WTC11 (cell line): ENCODE measurements at regions not wholly inside any gene's neighbourhood (a gene's known extent, or its start where the extent isn't known, plus 50 kb on each side); places are given as distances from the start of the nearest gene placed in this dataset.
A peak's percentile ranks its signal among the peaks of the same experiment; 100 is the strongest.

Experiments
- ATAC-seq: fragments of 200-7000 bp; cut with Tn5 transposase; 2 replicates; pipeline ENCODE4 v1.10.0; 2021; ENCODE audit warnings: mild to moderate bottlenecking, moderate library complexity
- CTCF ChIA-PET: fragments of 300-600 bp; sonication (Branson Sonifier 250); formaldehyde crosslinking; loops from one replicate; lab custom pipeline; 2021; ENCODE audit warnings: antibody characterized with exemption; lab: Charles Lee
- POLR2A ChIA-PET: fragments of 350-600 bp; sonication (Branson Sonifier 250); formaldehyde crosslinking; loops from one replicate; lab custom pipeline; 2021; ENCODE audit warnings: antibody characterized with exemption; lab: Charles Lee
- DNase-seq: peaks from one replicate; pipeline ENCODE4 v3.0.0; 2021; ENCODE audit warnings: low spot score
- H3K27ac Mint-ChIP-seq: 2 replicates; pipeline ENCODE4 v1.8.0; 2021; ENCODE audit warnings: mixed read lengths
- H3K27me3 Mint-ChIP-seq: 2 replicates; pipeline ENCODE4 v1.8.0; 2021; ENCODE audit warnings: low read depth, mild to moderate bottlenecking, moderate library complexity, mixed read lengths
- H3K36me3 Mint-ChIP-seq: 2 replicates; pipeline ENCODE4 v1.8.0; 2021; ENCODE audit warnings: mixed read lengths
- H3K4me1 Mint-ChIP-seq: 2 replicates; pipeline ENCODE4 v1.8.0; 2022; ENCODE audit warnings: mixed read lengths
- H3K4me3 Mint-ChIP-seq: 2 replicates; pipeline ENCODE4 v1.8.0; 2021; ENCODE audit warnings: mild to moderate bottlenecking, moderate library complexity, mixed read lengths
- H3K9me3 Mint-ChIP-seq: 2 replicates; pipeline ENCODE4 v1.8.0; 2021; ENCODE audit warnings: mixed read lengths
- AR ChIP-seq: fragments of 250-450 bp; sonication (Bioruptor Pico); IDR thresholded peaks from 2 replicates; pipeline ENCODE4 v1.9.0; 2021; ENCODE audit warnings: mild to moderate bottlenecking
- CREM ChIP-seq: sonication (generic); formaldehyde crosslinking; IDR thresholded peaks from 2 replicates; pipeline ENCODE4 v1.8.1; 2022; ENCODE audit warnings: mild to moderate bottlenecking, missing genetic modification reagents, moderate library complexity
- ELF4 ChIP-seq: sonication (generic); formaldehyde crosslinking; IDR thresholded peaks from 2 replicates; pipeline ENCODE4 v1.8.1; 2022; ENCODE audit warnings: low read depth, mild to moderate bottlenecking, moderate library complexity, missing genetic modification reagents
- EMX1 ChIP-seq: fragments of 250-450 bp; sonication (Bioruptor Pico); IDR thresholded peaks from 2 replicates; pipeline ENCODE4 v1.8.0; 2021; ENCODE audit warnings: mild to moderate bottlenecking
- ESRRA ChIP-seq: sonication (generic); formaldehyde crosslinking; IDR thresholded peaks from 2 replicates; pipeline ENCODE4 v1.8.1; 2022; ENCODE audit warnings: mild to moderate bottlenecking, missing genetic modification reagents, borderline replicate concordance
- HMGA2 ChIP-seq: fragments of 250-450 bp; sonication (Bioruptor Pico); IDR thresholded peaks from 2 replicates; pipeline ENCODE4 v1.4.0; 2021; ENCODE audit warnings: mild to moderate bottlenecking, moderate library complexity
- HMGXB4 ChIP-seq: sonication (generic); formaldehyde crosslinking; IDR thresholded peaks from 2 replicates; pipeline ENCODE4 v1.8.1; 2023; ENCODE audit warnings: mild to moderate bottlenecking, moderate library complexity, missing genetic modification reagents
- KAT7 ChIP-seq: sonication (generic); formaldehyde crosslinking; IDR thresholded peaks from 2 replicates; pipeline ENCODE4 v1.8.1; 2023; ENCODE audit warnings: missing genetic modification reagents, mild to moderate bottlenecking, borderline replicate concordance
- MAX ChIP-seq: sonication (generic); formaldehyde crosslinking; IDR thresholded peaks from 2 replicates; pipeline ENCODE4 v1.8.0; 2022; ENCODE audit warnings: mild to moderate bottlenecking, missing genetic modification reagents
- MXD4 ChIP-seq: fragments of 250-450 bp; sonication (Bioruptor Pico); IDR thresholded peaks from 2 replicates; pipeline ENCODE4 v1.8.0; 2021; ENCODE audit warnings: mild to moderate bottlenecking, moderate library complexity, borderline replicate concordance
- RELA ChIP-seq: sonication (generic); formaldehyde crosslinking; IDR thresholded peaks from 2 replicates; pipeline ENCODE4 v1.8.1; 2022; ENCODE audit warnings: missing genetic modification reagents, mild to moderate bottlenecking, borderline replicate concordance
- RORB ChIP-seq: fragments of 250-450 bp; sonication (Bioruptor Pico); IDR thresholded peaks from 2 replicates; pipeline ENCODE4 v1.9.0; 2021; ENCODE audit warnings: mild to moderate bottlenecking
- SMAD3 ChIP-seq: sonication (generic); formaldehyde crosslinking; IDR thresholded peaks from 2 replicates; pipeline ENCODE4 v1.8.0; 2022; ENCODE audit warnings: missing genetic modification reagents, mild to moderate bottlenecking, borderline replicate concordance
- TP53 ChIP-seq: sonication (generic); formaldehyde crosslinking; IDR thresholded peaks from 2 replicates; pipeline ENCODE4 v1.8.1; 2023; ENCODE audit warnings: mild to moderate bottlenecking, missing genetic modification reagents
- ZNF121 ChIP-seq: sonication (generic); formaldehyde crosslinking; IDR thresholded peaks from 2 replicates; pipeline ENCODE4 v1.8.0; 2023; ENCODE audit warnings: missing genetic modification reagents
- ZNF138 ChIP-seq: sonication (generic); formaldehyde crosslinking; conservative IDR thresholded peaks from 2 replicates; pipeline ENCODE4 v1.8.1; 2022; ENCODE audit warnings: mild to moderate bottlenecking, moderate library complexity, missing genetic modification reagents
- ZNF416 ChIP-seq: fragments of 250-450 bp; sonication (Bioruptor Pico); IDR thresholded peaks from 2 replicates; pipeline ENCODE4 v1.9.0; 2021; ENCODE audit warnings: mild to moderate bottlenecking, inconsistent platforms
- TF ChIP-seq, protein P1 (sequence below): fragments of 250-450 bp; sonication (Bioruptor Pico); IDR thresholded peaks from 2 replicates; pipeline ENCODE4 v1.8.0; 2021; ENCODE audit warnings: mild to moderate bottlenecking
- TF ChIP-seq, protein P2 (sequence below): sonication (generic); formaldehyde crosslinking; IDR thresholded peaks from 2 replicates; pipeline ENCODE4 v1.8.1; 2022; ENCODE audit warnings: missing genetic modification reagents, borderline replicate concordance
- TF ChIP-seq, protein P3 (sequence below): fragments of 250-450 bp; sonication (Bioruptor Pico); IDR thresholded peaks from 2 replicates; pipeline ENCODE4 v1.9.0; 2021; ENCODE audit warnings: moderate library complexity, mild to moderate bottlenecking, inconsistent platforms, borderline replicate concordance
- TF ChIP-seq, protein P4 (sequence below): sonication (generic); formaldehyde crosslinking; IDR thresholded peaks from 2 replicates; pipeline ENCODE4 v1.8.1; 2023; ENCODE audit warnings: mild to moderate bottlenecking, missing genetic modification reagents

DNA sequence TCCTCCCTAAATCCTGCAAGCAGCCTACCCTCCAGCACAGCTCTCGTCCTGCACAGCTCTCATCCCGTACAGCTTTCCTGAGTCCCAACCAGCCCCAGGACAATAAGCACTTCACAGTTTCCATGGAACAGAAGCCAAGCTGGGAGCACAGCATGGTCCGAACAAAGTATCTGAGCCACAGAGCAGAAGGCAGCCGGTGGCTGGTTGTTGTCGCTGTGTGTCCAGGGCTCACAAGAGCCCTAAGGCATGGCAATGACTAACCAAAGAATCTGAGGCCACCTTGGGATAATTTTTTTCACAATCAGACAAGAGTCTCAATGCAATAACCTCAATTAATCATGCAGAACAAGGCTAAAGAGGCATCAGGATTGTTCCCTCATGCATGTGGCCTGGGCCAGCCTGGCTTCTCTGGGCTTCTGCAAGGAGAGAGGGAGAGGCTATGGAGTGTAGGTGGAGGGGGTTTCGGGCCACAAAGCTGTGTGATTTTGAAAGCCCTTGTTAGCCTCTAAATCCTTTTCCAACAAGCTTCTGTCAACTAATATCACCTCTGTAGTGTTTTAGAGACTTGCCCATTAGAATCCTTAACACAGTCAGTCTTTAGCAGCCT is 323.4 kb downstream of the PIK3R1 start:
- Mint-ChIP-seq H3K4me3 (no peak overlapping the region), H3K27me3 (no peaks in the 10 kb centered on the region), H3K9me3 (0 out of 2 replicates have a peak, but pooled peaks cover 3% of the 10 kb centered on the region), H3K27ac (no peak overlapping the region), H3K4me1 (peaks cover 54% of the 10 kb centered on the region), H3K36me3 (no peaks in the 10 kb centered on the region)
- ChIA-PET POLR2A (no interaction called here), CTCF (no interaction called here)
- DNase-seq (no peak), ATAC-seq (no peak)
- no peak for TF ChIP-seq EMX1
- no peak for TF ChIP-seq MXD4 (CRISPR knock-in tag)
- TF ChIP-seq MAX: no peak
- TF ChIP-seq RELA: no peak
- TF ChIP-seq, protein P1, sequence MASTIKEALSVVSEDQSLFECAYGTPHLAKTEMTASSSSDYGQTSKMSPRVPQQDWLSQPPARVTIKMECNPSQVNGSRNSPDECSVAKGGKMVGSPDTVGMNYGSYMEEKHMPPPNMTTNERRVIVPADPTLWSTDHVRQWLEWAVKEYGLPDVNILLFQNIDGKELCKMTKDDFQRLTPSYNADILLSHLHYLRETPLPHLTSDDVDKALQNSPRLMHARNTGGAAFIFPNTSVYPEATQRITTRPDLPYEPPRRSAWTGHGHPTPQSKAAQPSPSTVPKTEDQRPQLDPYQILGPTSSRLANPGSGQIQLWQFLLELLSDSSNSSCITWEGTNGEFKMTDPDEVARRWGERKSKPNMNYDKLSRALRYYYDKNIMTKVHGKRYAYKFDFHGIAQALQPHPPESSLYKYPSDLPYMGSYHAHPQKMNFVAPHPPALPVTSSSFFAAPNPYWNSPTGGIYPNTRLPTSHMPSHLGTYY (CRISPR knock-in tag): no peak
- TF ChIP-seq TP53: no peak
- no peak for TF ChIP-seq SMAD3
- no peak for TF ChIP-seq RORB
- TF ChIP-seq KAT7: no peak
- TF ChIP-seq HMGA2 (CRISPR knock-in tag): no peak
- TF ChIP-seq ZNF416 (CRISPR knock-in tag): no peak
- TF ChIP-seq, protein P2, sequence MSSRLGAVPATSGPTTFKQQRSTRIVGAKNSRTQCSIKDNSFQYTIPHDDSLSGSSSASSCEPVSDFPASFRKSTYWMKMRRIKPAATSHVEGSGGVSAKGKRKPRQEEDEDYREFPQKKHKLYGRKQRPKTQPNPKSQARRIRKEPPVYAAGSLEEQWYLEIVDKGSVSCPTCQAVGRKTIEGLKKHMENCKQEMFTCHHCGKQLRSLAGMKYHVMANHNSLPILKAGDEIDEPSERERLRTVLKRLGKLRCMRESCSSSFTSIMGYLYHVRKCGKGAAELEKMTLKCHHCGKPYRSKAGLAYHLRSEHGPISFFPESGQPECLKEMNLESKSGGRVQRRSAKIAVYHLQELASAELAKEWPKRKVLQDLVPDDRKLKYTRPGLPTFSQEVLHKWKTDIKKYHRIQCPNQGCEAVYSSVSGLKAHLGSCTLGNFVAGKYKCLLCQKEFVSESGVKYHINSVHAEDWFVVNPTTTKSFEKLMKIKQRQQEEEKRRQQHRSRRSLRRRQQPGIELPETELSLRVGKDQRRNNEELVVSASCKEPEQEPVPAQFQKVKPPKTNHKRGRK (CRISPR knock-in tag): no peak
- no peak for TF ChIP-seq HMGXB4 (CRISPR knock-in tag)
- no peak for TF ChIP-seq ZNF138
- TF ChIP-seq ELF4: no peak
- no peak for TF ChIP-seq AR (CRISPR knock-in tag)

DNA sequence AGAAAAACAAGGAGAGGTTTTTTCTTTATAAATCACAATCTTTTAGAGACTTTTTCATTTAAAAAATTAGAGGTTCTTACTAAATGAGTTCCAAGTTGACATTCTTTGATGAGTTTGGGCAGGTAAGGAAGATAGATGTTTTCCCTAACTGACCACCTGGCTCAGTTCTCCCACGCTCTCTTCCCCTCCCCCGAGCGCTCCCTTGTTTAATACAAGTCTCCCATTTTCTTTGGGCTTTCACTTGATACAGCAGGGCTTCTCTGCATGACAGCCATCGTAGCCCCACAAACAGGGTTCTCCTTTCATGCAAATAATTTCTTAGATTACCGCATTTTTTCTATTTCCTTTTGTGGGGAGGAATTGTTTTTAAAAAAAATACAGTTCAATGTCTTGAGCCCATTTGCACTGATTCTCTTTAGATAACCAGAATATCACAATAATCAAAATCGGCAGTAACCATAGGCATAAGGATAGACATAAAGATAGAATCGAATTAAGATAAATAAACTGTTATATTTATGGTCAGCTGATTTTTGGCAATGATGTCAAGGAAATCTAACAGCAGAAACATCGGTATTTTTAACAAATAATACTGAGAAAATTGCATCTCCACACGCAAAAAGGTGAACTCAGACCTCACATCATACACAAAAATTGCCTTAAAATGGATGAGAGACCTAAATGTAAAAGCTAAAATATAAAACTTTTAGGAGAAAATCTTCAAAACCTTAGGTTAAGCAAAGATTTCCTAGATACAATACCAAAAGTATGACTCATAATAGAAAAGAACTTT is 325.4 kb downstream of the PIK3R1 start:
- TF ChIP-seq ZNF121: no peak
- TF ChIP-seq, protein P3, sequence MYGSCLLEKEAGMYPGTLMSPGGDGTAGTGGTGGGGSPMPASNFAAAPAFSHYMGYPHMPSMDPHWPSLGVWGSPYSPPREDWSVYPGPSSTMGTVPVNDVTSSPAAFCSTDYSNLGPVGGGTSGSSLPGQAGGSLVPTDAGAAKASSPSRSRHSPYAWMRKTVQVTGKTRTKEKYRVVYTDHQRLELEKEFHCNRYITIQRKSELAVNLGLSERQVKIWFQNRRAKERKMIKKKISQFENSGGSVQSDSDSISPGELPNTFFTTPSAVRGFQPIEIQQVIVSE: no peak
- TF ChIP-seq RORB: no peak
- TF ChIP-seq CREM (CRISPR knock-in tag): no peak
- TF ChIP-seq ESRRA (CRISPR knock-in tag): no peak
- TF ChIP-seq, protein P4, sequence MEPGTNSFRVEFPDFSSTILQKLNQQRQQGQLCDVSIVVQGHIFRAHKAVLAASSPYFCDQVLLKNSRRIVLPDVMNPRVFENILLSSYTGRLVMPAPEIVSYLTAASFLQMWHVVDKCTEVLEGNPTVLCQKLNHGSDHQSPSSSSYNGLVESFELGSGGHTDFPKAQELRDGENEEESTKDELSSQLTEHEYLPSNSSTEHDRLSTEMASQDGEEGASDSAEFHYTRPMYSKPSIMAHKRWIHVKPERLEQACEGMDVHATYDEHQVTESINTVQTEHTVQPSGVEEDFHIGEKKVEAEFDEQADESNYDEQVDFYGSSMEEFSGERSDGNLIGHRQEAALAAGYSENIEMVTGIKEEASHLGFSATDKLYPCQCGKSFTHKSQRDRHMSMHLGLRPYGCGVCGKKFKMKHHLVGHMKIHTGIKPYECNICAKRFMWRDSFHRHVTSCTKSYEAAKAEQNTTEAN: no peak
- peak; percentile 48 for ATAC-seq
- H3K27me3 Mint-ChIP-seq: no peaks in the 10 kb centered on the region

More for the DNA sequence above, 325.4 kb downstream of the PIK3R1 start:
- peak; percentile 25 for DNase-seq
- Mint-ChIP-seq H3K27ac (no peak overlapping the region), H3K36me3 (no peaks in the 10 kb centered on the region), H3K9me3 (0 out of 2 replicates have a peak, but pooled peaks cover 3% of the 10 kb centered on the region), H3K4me3 (no peak overlapping the region), H3K4me1 (peaks cover 49% of the 10 kb centered on the region)
- ChIA-PET POLR2A (no interaction called here), CTCF (no interaction called here)
